ENCODE measurements at regions not wholly inside any gene's neighbourhood (a gene's known extent, or its start where the extent isn't known, plus 50 kb on each side); places are given as distances from the start of the nearest gene placed in this dataset.

- DNase-seq (ENCODE audit: low read depth) = no peak
These were observed 51.3 kb upstream of the PFKP start for GRCh38 chr10:3016016-3016415.

DNA sequence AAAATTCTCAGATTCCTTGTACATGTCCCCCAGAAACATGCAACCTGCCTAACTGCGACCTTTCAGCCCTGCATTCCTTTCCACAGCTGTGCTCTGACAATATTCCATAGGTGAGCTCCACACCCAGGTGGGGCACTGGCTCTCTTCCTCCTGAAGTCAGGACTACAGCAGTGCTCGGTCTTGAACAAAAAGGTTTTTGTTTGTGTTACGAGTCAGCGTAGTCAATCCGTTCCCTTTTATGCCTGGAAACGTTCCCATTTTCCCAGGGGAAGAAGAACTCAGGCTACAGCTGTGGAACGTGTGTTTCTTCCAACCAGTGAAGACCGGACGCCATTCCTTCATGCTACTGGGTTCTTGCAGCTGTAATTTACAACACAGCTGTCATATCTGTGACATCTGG lies 52.4 kb upstream of the PFKP start:
- DNase-seq (ENCODE audit: low read depth) = no peak

DNA sequence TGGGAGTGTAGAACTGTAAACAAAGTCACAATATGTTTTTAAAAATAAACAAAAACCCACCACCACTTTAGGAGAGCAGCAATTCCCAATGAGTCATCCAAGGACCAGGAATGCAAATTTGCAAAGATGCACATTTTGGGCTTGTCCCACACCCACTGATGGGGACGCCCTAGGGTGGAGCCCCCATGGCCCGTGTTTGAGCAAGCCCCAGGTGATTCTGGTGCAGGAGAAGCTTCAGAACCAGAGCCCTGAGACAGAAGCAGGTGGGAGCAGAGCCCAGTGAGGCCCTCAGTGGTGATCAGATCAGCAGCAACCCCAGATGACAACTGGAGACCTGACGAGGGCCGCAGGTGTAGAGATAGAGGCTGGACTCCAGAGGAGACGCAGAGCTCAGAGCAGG lies 55.1 kb upstream of the PFKP start:
- DNase-seq (ENCODE audit: low read depth) = no peak

- DNase-seq (ENCODE audit: low read depth) = no peak
These were observed 56.4 kb upstream of the PFKP start for GRCh38 chr10:3010816-3011460.

- DNase-seq (ENCODE audit: low read depth) = no peak
These were observed 57.0 kb upstream of the PFKP start for GRCh38 chr10:3010334-3010733.

DNA sequence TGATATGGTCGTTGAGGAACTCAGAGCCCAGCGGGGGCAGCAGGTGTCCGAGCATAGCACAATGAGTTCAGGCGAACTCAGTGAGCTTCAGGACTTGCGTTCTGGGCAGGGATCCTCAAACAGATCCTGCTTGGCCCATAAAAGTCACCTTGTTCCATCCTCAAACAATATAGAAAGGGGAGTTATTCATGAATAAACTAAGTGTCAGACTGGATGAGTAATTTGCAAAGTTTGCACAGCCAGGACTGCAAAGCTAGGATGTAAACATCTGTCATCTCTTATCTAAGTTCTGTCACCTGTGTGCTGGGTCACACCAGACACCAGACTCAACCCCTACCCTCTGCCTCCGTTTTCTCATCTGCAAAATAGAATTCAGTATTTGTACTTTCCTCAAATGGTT lies 58.0 kb upstream of the PFKP start:
- DNase-seq (ENCODE audit: low read depth) = no peak

GRCh38 chr10:3008518-3009195 lies 58.7 kb upstream of the PFKP start:
- no peak for DNase-seq (ENCODE audit: low read depth)

DNA sequence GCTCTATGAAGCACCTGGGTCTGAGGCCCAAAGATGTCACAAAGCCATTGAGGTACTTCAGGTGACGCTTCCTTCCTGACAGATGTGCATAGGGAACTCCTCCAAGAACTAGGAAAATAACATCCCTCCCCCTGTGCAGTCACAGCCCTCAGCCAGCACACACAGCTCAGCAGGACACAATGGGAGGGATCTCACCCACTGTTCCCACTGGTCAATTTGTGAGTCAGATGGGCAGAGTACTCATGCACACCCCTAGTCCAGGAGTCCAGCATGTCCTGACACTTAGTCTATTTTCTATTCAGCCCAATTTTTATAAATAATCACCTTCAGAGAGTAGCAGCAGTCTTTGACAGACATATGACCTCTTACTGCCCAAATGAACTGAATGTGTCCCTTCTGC lies 60.7 kb upstream of the PFKP start:
- DNase-seq (ENCODE audit: low read depth) = no peak

DNA sequence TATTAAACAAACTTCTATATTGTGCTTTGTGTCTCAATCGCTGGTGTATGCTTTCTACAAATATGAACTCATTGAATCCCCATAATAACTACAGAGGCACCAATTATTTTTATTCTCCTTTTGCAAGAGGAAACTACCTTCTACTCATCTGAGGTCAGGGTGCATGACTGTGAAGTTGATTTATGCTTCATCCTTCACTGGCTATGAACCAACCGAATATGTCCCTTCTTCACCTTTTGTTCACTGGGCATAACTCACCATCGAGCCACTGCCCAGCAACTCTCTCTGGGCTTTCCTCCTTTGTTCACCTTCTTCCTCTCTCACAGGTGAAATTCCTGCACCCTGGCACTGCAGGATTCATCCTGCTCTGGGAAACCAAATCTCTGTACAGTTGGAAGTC lies 61.3 kb upstream of the PFKP start:
- DNase-seq (ENCODE audit: low read depth) = no peak

DNA sequence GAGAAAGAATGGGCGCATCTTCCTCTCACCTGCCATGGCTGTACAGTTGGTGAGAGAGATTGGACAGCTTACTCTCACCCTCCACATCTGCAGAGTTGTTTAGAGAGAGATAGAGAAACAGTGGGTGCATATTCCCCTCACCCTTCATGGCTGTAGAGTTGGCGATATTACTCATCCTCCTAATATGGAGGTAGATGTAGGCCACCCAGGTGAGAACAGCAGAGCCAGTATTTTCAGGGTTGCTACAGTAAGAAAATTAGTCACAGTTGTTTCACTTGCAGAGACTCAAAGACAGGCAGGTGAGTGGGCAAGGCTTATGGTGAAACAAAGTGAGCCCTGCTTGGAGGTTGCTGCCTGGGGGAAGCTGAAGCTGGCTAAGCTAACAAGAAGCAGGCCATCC lies 65.0 kb upstream of the PFKP start:
- DNase-seq (ENCODE audit: low read depth) = no peak

DNA sequence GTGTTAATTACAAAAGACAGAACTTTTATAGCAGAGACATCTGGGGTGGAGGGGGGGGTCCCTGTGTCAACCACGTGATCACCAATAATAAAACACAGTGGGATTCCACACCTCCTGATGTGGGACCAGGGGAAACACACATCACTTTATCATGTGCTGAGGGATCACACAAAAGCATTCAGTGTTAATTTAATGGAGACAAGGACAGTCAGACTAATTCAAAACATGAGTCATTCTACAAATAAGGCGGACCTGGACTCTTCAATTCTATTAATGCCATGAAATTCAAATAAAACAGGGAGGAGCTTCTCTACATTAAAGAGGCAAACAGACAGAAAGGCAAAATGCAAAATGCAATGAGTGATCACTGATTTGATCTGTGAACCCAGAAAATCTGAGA lies 67.3 kb upstream of the PFKP start:
- DNase-seq (ENCODE audit: low read depth) = no peak

DNA sequence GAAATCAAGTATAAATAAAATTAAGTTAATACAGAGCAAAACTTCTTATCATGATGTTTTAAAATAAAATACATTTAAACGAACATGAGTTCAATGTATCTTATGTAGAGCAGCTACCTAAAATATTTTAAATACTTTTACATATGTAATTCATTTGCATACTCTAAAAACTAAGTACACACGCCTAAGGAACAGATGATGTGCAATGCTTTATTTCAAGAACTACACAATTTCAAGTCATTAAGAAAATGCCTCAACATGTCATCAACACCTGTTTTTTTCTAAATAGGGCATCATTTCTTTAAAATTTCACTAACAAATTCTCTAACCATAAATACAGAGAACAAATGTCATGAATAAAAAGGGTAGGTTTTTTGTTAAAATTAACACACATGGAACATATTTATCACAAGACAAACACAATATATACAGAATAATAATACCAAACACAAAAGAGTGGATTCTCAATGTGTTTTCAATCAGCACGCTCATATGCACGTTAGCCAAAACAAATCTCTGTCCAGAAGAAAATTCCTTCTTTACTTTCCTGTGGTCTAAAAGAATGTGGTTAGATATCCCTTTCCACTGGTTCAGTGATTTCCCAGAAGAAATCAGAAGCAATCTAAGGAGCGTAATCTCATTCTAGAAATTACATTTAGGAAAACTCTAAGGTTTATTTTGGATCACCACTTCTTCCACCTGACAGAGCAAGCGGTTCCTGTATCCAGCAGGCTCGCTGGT lies 73.0 kb upstream of the PFKP start:
- DNase-seq (ENCODE audit: low read depth) = no peak

GRCh38 chr10:2993636-2994035 lies 73.7 kb upstream of the PFKP start:
- DNase-seq (ENCODE audit: low read depth) = no peak

GRCh38 chr10:2992401-2993198 lies 74.7 kb upstream of the PFKP start:
- DNase-seq (ENCODE audit: low read depth) = no peak

GRCh38 chr10:2990764-2991163 lies 76.6 kb upstream of the PFKP start:
- DNase-seq (ENCODE audit: low read depth) = no peak

DNA sequence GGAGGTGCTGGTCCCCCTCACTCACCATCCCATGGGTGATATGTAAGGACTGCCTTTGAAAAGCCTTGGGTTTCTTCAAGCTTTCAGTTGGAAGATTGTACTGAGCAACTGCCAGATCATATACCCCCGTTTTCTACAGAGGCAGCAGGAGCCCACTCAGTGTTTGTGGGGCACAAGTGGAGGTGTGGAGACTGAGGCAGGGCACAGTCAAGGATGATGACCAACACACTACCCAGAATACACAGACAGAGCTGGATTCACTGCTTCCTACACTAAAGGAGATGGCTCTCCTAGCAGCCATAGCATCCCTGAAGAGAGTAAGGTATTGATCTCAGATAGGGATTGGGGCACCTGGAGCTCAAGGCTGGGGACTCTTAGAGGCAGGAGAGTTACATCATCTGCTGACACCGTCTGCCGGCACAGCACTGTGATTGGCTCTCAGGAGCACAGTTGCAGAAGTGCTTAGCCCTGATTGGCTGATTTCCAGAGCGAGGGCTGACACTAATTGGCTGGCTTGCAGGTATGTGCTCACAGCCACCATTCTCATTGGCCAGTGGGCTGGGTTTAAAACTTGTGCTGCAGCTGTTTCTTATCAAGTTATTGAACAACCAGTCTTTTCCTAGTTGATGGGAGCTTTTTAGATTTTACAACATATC lies 77.9 kb upstream of the PFKP start:
- DNase-seq (ENCODE audit: low read depth) = no peak

DNA sequence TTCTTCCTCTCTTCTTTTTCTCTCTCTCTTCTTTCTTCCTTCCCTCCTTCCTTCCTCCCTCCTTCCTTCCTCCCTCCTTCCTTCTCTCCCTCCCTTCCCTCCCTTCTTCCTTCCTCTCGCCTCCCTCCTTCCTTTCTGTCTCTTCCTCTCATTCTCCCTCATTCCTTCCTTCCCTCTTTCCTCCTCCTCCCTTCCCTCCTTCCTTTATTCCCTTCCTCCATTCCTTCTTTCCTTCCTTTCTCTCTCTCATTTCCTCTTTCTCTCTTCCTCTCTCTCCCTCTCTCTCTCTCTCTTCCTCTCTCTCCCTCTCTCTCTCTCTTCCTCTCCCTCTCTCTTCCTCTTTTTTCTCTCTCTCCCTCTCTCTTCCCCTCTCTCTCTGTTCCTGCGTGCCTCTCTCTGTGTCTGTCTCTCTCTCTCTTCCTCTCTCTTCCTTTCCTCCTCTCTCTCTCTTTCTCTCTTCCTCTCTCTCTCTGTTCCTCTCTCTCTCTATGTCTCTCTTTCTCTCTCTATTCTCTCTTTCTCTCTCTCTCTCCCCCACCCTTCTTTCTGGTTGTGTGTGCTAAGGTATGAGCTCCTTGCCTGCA lies 80.1 kb upstream of the PFKP start:
- no peak for DNase-seq (ENCODE audit: low read depth)

- DNase-seq (ENCODE audit: low read depth) = no peak
These were observed 81.0 kb upstream of the PFKP start for GRCh38 chr10:2986391-2986801.

DNA sequence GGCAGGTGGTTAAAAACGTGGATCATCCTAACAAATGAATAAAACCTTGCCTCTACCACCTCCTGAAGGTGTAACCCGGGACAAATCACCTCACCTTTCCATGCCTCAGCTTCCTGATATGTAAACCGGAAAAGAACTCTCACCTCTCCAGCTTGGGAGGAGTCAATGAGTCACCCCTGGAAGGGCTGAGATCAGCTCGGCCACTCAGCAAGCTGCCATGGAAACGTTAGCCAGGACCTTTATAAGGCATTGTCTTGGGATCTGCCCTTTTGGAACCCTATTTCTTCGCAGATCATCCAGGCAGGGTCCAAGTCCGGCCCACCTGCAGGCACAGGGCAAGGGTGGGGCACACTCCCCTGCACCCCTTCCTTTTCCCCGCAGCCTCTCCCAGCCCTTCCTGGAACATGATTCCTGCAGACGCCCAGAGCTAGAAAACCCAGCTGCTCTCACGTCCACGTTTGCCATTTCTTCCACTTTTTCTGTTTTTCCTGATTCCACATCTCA lies 81.6 kb upstream of the PFKP start:
- DNase-seq (ENCODE audit: low read depth) = no peak

DNA sequence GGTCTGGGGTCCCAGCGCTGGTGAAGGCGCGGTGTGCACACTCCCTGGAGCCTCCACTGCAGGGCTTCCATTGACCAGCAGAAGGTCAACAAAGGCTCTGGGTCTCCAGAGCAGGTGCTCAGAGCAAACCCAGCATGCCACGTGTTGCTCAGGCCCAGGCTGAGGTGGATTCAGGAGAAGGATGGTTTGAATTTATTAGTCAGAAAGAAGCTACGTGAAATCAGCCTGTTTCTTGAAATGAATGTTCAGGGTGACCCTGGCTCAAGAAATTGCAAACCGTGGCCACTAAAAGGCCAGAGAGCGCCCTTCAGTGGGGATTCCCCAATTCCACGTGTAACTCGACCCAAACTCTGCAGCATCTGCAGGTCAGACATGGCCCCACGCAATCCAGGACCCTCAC lies 82.7 kb upstream of the PFKP start:
- DNase-seq (ENCODE audit: low read depth) = no peak

GRCh38 chr10:2982146-2982545 lies 85.2 kb upstream of the PFKP start:
- no peak for DNase-seq (ENCODE audit: low read depth)
